DMS53 (cell line): ENCODE measurements at regions not wholly inside any gene's neighbourhood (a gene's known extent, or its start where the extent isn't known, plus 50 kb on each side); places are given as distances from the start of the nearest gene placed in this dataset.

Source experiments
- DNase-seq: peaks from one replicate; lab custom pipeline; 2025; lab: John Stamatoyannopoulos, UW

DNA sequence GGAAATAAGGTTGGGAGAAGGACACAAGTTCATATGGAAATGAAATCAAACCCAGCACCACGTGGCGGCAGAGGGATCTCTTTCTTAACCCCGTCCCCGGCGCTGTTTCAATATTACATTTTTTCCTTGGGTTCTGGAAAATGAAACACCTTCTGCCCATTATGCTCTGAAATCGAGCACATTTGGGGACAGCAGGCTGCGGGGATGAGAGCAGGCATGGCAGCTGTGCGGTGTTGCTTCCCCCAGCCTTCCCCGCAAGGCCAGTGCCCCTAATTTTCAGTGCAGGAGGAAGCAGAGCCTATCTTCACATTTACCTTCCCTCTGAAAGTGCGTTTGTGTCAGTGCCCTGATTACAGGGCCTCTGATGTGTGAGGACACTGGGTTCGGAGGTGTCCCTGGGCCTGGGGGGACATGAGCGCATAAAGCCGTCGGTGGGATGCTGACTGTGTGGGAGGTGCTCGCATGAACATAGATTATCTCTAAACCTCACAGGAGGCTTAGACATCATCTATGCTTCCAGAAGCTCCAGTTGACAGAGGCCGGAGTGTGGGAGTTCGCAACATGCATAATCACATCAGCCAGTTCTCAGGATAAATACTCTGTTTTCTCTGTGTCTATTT, 921.3 kb downstream of the BRD1 start:
- no peak for DNase-seq

DNA sequence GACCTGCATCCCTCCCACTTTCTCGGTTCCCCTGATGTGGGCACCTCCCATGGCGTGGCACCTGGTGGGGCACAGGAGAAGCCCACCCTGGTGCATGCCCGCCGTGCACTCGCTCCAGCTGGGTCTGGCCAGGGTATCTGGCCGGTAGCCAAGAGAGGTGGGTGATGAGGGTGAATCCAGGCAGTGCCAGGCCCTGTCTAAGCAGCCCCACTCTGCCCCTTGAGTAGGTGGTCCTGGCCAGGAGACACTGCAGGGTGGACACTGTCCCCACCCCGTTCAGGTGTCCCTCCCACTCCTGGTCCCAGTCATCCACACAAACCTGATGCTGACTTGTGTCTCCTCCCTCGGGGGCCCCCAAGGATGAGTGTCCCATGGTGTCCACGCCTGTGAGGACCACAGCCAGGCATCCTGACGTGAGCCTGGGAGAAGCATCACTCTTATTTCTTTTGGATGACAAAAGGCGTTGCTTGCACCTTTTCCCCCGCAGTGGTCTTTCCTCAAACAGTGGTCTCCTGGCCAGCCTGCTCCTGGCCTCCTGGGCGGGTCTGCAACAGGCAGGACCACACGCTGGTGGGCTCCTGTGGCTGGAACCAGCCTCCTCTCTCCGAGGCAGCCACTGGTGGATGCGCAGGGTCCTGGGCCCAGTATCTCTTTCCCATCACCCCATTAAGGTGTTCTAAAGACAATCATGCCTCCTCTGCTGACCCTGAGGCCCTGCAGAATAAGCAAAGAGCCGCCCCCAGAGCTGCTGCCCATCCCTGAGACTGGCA, 922.3 kb downstream of the BRD1 start:
- no peak for DNase-seq

DNA sequence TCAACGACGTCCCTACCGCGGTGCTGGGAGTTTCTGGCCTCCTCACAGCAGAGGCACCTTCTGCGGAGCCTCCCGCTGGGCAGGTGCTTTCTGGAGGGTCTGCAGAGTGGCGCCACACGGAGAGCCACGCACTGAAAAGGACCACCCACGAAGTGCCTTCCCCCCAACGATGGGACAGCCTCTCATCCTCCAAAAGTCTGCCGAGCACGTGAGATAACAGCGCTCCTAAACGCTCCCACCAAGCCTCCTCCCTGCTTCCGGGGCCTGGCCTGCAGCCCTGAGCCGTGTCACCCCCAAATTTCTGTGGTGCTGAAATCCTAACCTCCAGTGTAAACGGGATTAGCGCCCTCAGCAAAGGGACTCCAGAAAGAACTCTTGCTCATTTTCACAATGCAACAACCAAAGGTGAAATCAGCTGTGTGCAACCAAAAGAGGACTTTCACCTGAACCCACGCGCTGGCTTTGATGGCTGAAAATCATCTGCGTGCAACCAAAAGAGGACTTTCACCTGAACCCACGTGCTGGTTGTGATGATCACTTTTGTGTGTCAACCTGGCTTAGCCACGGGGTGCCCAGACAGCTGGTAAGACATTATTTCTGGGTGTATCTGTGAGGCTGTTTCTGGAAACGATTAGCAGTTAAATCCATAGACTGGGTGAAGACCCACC, 924.6 kb downstream of the BRD1 start:
- DNase-seq, result no peak

DNA sequence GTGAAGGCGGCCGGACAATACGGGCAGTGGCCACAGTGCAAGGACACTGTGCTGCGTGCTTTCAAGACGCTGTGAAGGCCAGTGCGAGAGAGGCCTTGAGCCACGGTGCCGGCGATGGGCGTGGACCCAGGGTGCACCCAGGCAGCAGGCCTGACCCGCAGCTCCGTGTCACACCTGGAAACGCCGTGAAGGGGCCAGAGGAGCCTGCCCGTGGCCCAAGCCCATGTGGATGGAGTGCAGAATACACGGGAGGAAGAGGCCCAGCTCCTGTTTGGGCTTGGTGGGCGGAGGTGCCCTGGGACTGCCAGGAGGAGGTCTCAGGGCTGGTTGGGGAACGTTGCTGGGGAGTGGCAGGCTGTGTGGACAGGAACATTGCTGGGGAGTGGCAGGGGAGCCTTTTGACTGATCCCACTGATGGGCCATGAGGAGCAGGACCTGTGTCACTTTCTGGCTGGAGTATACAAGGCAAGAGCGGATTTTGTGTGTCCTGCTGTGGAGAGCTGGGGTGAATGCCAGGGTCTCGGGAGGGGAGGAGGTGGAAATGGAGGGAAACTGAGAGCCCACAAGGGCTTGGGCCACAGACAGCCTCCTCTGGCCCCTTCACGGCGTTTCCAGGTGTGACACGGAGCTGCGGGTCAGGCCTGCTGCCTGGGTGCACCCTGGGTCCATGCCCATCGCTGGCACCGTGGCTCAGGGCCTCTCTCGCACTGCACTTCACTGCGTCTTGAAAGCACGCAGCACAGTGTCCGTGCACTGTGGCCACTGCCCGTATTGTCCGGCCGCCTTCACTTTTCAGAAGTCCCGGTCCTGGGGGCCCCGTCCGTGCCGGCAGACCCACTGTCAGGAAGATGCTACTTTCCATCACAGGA, 925.4 kb downstream of the BRD1 start:
- DNase-seq, result no peak

DNA sequence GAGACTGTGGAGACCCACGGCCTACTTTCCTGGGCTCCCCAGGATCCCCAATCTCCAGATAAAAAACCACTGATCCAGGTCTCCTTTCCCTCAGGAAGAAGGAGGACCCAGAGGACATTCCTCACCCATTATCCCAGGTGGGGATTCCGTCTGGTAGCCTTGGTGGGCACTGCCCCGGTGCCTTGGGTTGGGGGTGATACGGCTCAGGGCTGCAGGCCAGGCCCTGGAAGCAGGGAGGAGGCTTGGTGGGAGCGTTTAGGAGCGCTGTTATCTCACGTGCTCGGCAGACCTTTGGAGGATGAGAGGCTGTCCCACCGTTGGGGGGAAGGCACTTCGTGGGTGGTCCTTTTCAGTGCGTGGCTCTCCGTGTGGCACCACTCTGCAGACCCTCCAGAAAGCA, 926.3 kb downstream of the BRD1 start:
- DNase-seq, result no peak

DNA sequence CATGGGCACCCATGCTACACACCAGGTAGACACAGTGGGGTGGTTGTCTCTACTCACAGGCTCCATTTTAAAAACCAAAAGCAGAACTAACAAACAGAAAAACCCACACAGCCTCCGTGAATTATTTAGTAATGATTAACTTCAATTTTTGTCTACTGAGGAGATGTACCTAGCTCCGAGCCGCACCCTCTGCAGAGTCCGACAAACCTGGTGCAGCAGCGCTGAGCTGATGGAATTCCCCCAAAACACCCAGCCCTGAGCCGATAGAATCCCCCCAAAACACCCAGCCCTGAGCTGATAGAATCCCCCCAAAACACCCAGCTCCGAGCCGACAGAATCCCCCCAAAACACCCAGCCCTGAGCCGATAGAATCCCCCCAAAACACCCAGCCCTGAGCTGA, 927.0 kb downstream of the BRD1 start:
- no peak for DNase-seq

DNA sequence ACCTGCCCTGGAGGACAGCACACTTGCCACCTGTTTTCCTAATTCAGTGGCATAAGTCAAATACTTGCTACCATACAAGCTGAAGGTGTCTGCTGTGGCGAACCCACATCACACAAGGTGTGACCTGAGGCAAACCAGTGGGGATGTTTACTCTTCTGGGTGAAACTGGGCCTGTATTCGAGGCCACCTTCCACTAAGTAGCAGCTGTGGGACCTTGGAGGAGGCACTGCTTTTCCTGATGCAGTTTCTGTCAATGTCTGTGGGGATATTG, 927.4 kb downstream of the BRD1 start:
- DNase-seq, result no peak

DNA sequence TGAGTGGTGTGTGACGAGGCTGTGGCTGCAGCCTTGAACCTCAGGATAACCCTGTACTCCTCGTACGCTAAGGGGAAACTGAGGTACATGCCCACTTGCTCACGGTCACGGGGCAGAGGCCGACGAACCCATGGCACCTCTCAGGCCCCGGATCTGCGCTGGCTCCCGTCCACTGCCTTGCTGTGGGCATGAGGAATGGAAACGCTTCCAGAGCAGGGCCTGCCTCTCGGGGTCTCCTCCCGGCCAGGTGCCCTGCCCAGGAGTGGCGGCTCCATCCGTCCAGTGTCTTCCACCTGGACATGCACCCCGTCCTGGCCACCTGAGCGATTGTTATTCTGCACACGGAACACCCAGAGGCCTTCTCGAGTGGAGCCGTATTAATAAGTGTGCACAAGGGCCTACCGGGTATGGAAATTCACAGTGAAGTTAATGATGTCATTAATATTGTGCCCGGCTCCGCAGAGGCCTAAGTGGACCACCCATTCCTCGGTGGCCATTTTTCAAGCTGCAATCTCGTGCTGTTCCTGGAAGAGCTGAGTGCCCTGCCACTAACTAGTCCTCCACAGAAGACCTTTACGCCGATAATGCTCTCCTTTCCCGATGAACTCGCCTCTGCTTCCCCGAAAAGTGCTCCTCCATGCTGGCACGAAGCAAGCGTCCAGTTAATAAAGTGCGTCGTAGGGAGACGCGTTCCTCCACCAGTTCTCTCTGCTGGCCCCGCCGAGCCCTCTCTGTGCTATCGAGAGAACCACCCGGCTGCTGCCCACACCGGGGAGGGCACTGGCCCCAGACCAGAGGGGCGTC, 927.9 kb downstream of the BRD1 start:
- DNase-seq, result no peak

DNA sequence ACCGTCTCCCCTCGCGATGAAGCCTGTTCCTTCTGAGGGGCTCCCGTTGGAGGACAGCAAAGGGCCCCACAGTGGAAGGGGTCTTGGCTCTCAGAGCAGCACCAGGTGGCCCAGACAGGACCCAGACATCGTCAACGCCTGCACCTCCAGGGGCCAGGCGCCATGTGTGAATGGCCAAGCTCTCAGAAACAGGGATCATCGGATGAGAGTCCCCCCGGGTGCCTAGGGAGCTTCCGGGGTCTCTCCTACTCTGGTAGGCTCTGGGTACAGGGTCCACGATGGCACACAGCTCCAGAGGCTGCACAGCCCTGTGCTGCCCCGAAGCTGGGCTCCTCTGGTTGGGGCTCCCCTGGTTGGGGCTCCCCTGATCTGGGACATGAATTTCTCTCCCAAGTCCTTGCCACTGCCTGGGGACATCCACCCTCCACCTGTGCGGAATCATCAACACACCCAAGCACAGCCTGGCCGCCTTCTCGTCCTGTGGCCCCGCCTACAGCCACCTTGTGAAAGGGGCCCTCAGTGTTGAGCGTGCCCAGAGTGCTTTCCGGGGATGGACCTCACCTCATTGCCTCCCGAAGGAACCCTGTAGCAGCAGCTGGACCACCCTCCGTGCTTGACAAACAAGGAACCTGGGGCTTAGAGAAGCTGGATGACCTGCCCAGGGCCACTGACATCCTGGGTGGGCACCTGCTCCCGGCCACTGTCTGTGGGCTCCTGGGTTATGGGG, 929.0 kb downstream of the BRD1 start:
- no peak for DNase-seq

DNA sequence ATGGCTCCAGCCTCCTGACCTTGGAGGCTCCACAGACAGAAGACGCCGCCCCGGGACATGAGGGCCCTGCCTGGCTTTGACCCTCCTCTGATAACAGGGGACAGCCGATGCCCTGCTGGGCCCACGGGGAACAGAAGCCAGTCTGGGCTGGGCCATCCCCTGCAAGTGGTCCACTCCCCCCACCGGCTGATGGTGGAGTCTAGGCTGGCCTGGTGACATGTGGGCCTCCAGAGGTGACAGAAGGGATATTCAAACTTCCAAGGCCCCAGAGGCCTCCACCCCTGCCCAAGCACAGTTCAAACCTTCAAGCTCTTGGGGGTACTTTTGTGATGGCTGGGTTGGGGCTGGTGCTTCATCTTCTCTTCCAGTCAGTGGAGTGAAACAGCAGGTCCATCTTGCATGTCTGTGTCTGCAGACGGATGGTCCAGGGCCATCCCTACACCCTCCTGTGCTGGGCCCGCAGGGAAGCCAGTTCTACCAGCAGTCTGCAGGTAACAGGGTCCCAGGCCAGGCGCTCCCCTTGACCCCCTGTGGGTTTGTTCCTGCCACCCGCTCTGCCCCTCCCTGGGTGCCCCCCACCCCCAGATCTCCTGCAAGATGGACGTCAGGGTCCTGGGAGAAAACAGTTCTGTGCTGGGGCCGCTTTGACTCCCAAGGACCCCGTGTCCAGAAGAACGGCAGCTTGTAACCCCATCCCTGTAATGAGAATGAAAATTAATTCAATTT, 929.9 kb downstream of the BRD1 start:
- no peak for DNase-seq

DNA sequence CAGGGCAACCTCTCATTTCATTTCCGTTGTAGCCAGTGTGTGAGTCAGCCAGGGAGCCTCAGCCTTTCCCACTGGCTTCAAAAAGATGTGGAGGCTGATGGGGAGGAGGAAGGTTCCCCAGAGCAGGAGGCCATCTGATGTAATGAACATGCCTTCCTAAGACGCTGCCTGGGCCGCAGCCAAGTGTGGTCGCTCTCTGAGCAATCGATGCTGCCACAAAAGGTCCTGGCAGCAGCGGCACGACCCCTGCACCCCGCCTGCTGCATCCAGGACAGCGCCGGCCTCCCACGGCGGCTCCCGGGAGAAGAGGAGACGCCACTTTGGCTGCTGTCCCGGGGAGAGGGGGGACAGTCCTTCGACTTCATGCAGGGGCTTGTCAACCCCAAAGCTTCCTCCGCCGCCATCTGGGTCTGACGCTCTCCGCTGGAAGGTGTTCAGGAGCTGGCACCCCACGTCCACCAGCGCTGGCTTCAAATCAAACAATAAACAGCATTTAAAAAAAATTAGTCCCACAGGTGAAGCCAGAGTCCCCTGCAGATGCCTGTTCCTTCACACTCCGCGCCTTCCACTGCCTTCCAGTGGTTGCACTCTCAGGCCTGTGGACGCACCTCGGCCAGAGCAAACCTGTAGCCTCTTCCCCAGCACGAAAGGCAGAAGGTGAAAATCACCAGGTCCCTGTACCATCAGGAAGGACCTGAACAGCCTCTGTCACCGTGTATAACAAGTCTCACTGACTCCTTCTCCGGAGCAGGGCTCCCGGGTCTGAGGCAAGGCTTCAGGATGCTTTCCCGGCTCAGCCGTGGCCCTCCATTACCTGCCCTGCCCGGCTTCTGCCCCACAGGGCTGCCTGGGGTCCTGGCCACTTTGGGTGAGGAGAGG, 930.7 kb downstream of the BRD1 start:
- DNase-seq, result no peak

DNA sequence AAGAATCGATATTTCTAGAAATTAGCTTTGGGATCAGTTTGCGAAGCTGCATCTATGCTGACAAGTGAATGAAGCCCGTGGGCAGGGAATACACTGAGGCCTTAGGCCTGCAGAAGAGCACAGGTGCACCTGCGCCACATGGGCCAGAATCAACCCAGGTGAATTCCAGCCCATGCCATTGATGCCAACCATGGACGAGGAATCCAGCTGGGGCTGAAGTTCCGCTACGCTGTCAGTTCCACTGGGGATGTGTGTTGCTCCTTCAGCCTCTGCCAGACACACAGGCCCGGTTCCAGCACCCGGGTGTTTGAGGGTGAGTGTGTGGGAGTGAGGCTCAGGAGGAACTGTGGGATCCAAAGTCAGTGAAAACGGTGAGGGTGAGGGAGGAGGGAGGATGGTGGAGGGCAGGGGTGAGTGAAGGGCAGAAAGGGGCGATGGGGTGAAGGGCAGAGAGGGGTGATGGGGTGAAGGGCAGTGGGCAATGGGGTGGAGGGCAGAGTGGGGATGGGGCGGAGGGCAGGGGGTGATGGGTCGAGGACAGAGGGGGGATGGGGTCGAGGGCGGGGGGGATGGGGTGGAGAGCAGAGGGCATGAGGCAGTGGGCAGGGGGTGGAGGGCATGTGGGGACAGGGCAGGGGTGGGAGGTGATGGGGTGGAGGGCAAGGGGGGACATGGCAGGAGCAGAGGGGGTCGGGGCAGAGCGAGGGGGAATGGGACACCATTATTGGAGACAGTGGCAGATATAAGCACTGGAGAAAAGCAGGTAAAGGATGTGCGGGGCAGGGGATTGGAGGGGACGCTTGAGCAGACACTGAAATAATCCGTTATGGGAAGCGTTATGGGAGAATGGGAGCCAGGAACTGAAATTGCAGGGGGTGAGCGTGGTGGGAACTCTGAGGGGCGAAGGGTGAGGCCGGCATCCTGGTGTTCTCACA, 931.6 kb downstream of the BRD1 start:
- DNase-seq, result no peak

DNA sequence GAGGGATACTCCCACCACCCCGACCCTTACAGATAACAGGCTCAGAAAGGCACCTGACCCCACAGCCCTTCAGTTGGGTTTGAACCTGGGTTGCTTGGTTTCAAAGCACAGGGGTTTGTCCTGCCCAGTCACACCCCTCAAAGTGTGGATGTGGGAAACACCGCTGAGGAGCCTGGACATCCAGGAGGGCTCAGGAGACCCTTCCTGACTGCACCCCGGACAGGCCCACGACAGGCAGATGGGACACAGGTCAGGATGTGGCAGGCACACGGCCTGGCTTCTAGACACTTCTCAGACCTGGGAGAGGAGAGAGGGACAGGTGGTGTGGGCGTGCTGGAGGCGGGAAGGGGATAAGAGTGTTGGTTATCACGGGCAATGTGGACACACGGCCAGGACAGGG, 932.3 kb downstream of the BRD1 start:
- DNase-seq, result no peak

DNA sequence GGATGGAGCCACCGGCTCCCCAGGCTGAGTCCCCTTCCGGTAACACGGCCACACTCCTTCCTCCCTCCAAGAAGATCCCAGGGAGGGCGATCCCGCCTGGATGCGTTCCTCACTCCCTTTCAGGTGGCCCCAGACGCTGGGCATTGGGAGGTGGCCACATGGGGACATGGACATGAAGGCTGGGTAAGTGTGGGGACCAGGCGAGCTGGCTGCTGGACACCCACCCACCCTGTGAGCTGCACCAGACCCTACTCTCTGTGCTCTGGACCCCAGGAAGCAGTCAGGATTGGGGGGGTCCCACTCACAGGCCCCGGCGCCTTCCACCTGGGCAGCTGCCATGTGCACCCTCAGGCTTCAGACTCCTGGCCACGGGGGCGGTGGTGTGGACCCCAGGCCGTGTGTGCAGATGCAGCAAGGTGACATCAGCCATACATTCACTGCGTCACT, 932.8 kb downstream of the BRD1 start:
- DNase-seq, result no peak

DNA sequence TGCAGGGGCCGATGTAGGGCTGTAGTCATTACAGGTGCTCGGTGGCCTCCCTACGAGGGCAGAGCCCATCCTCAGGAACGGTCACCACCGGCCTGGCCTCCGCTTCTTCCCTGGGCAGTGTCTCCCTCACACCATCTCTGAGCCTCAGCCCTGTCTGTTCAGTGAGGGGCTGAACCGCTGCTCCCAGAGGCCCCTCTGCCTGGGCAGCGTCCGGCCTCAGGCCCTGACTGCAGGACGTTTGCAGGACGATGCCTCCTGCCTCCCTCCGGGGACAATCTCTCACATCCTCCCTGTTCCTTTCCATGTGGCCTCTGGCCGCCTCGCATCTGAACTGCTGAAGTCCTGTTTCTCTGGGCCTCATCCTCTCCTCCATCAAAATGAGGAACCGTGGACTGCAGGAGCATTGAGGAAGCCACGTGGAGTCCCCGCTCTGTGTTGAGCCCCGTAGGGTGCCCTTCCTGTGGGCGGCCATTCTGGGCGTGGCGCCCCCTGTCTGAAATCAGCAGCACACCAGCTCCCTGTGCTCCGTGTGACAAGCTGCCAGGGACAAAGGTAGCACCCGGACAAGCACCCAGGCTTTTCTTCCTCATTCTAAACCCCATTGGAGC, 933.5 kb downstream of the BRD1 start:
- no peak for DNase-seq

DNA sequence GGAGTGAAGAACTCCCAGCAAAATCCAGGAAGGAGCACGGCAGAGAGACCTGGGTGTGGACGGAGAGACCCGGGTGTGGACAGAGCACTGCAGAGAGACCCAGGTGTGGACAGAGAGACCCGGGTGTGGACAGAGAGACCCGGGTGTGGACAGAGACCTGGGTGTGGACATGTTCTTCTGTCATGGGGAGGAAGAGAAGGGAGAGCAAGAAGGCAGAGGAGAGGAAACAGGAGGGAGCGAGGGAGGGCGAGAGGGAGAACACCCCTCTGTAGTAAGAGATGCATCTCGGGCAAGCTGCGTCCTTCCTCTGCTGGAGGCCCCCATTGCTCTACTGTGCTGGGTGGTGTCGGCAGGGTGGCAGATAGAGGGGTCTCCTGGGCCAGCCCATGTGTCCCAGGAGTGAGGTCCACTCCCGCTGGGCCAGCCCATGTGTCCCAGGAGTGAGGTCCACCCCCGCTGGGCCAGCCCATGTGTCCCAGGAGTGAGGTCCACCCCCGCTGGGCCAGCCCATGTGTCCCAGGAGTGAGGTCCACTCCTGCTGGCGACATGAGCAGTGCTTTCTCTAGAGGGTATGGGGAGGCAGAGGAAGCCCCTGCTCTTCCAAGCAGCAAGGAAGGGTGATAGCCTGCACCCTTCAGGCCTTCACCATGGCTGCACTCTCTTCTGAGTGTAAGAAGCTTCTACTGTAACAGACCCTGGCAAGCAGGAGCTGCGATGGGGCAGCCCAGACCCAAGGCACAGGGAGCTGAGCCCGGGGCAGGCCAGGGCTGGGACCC, 934.2 kb downstream of the BRD1 start:
- no peak for DNase-seq
